ENCODE measurements at regions not wholly inside any gene's neighbourhood (a gene's known extent, or its start where the extent isn't known, plus 50 kb on each side); places are given as distances from the start of the nearest gene placed in this dataset.

DNA sequence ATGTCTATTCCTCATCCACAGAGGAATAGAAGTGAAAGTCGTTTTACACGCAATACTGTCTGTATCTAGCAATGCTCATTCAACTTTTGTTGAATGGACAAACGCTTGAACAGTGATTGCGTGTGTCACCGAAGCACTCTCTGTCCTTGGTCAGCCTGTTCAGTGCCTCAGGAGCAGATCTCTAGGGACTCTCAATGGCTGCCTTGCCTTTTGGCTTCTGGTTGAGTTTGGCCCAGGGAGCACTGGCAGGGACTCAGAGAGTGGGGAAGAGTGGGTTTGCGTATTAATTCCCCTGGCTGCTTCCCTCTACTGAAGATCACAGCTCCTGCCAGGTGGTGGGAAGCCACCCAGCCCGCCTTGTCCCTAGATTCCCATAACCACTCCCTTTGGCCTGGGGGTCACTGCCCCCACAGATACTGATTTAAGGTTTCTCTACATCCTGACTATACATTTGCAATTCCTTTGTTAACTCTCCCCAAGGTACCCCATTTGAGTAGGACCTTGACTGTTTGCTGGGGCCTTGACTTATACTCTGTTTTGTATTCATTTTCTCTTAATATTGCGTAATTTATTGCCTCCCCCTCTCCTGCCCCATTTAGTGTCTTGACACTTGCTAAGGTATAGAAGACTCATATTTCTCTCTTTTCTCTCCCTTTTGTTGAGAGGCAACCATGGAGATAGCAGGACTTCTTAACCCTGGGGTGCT, 61.7 kb upstream of the USP24 start:
- no peak for DNase-seq (ENCODE audit: low read depth in 2 of 2)

DNA sequence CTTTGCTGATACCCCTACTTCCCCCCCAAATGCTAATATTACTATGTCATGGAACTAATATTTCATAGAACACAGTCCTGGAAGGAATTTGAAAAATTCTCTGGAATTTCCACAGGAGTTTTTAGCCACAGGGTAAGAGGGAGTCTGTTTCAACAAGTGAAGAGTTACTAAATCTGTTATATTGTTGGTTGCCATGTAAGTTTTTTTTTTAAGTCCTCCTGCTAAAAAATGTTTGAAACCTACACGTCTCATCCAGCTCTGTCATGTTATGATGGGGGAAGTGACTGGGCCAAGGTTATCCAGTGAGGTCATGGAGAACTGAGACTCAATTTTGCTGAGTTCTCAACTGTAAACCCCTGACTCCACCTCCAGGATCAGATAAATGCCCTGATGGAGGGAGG, 60.8 kb upstream of the USP24 start:
- no peak for DNase-seq (ENCODE audit: low read depth in 2 of 2)

DNA sequence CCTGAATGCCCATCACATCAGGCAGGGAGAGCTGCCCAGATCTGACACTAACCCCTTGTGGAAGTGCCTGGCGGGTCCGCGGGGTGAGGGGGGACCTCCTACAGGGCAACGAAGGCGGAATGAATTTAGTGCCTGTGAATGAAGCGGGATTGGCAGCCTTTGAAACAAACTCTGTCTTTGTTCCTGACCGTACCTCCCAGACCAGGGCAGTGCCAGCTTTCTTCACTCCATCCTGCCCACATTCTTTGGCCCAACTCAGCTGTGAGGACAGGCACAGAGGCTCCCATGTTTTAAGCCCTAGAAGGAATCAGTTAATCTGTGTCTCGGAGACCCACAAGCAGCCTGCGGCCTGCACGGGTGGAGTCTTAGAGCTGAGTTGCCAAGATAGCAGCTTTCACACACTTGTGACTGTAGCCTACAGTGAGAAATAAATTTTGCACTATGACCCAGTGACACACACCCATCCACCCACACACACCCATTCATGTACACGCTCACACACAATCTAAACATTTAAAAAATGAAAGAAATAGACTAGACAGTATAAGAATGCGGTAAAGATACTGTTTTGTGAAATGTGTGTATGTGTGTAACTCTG, 60.1 kb upstream of the USP24 start:
- DNase-seq (ENCODE audit: low read depth in 2 of 2): no peak

DNA sequence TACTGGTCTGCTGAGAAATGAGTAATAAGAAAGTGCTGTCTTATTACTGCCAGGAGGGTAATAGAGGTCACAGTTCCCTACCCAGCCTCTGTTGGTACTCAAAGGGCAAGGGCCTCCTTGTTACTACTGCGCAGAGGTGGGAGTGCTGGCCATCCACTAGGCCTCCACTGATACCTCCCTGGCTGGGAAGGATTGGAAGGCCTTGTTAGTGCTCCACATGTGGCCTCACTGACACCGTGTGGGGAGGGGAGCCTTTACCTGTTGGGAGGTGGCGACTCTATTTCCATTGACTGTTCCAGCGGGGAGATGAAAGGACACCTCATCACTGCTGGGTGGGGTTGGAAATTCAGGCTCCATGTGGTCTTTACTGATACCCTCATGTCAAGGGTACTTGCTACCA, 57.8 kb upstream of the USP24 start:
- DNase-seq (ENCODE audit: low read depth in 2 of 2): no peak
